SW480 (cell line): ENCODE measurements at regions not wholly inside any gene's neighbourhood (a gene's known extent, or its start where the extent isn't known, plus 50 kb on each side); places are given as distances from the start of the nearest gene placed in this dataset.
"Not testable (repeated sequence)": the region's sequence is repeated elsewhere in the genome, so short reads cannot be mapped to it uniquely, and the experiment has no call there.

Source experiments
- DNase-seq: peaks from one replicate; pipeline ENCODE4 v3.0.0-alpha.2; 2016; ENCODE audit warnings: low spot score

DNA sequence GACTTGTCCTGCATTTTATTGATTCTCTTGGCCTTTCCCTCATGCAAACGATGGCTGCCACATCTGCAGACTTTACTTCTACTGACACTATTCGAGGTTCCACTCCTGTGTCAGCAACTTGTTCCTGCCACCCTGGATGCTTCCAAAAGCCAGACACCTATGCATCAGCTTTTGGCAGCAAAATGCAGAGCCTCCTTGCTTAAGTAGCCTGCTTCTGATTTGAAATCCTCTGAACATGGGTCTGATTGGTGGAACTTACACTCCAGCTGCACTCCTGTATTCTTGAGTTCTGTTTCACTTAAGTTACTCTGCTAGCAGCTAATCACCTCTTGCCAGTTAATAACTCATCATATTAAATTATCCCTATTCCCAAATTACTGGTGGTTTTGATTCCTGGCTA, 152.1 kb upstream of the FMN2 start:
- no peak for DNase-seq

- no peak for DNase-seq
Measured at GRCh38 chr1:239943761-239944160, 147.9 kb upstream of the FMN2 start.

DNA sequence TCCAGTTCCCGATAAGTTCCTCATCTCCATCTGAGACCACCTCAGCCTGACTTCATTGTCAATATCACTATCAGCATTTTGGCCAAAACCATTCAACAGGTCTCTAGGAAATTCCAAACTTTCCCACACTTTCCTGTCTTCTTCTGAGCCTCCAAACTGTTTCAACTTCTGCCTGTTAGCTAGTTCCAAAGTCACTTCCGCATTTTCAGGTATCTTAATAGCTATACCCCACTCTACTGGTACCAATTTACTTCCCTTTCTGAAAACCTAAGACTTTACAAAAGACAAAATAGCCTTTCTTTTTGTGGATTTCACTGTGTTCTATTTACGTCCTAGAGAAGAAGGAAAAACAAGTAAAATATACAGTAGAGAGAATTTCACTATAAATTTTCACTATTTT, 147.0 kb upstream of the FMN2 start:
- no peak for DNase-seq

- no peak for DNase-seq
Measured at GRCh38 chr1:239947801-239948200, 143.9 kb upstream of the FMN2 start.

- peak; percentile 58 for DNase-seq
Measured at GRCh38 chr1:239951511-239952140, 140.1 kb upstream of the FMN2 start.

DNA sequence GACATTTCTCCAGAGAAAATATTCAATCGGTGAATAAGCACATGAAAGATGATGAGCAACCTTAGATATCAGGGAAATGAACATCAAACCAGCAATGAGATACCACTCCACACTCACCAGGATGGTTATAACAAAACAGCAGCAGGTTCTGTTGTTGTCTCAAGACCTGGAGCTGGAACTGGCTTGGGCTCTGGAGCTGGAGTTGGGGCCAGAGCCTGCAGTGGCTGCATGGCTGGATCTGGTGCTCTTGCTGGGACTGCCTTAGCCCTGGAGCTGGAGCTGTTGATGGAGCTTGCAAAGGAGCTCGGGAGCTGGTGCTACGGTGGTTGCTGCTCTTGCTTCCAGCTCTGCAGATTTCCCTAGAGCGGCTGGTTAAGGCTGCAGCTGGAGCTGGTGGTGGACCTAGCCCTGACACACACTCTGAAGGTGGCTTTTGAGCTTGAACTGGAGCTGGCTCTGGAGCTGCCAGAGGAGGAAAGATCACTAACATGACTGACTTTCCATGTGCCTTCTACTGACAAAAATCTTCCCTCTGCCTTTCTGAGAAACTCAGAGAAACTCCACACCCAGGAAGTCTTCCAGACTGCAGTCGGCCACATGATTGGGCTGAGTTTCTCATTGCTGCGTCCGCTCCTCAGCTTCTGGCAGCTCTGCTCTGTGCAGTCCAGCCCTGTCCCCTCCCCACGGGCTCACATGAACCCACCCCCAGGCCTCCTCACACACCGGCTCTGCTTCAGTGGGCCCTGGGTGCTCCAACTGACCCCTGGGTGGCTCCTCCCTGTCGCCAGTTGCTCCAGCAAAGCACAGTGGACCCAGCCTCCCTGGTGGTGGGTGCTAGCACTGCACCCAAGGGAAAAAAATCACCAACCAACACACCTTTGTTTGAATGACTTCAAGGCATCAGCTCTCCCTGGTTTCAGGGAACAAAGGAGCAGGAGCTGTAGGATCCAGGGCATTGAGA, 139.1 kb upstream of the FMN2 start:
- DNase-seq = peak; percentile 11

GRCh38 chr1:239954836-239955235, 136.8 kb upstream of the FMN2 start:
- no peak for DNase-seq

GRCh38 chr1:239955431-239955830, 136.3 kb upstream of the FMN2 start:
- DNase-seq = no peak

- no peak for DNase-seq
Measured at GRCh38 chr1:239956263-239956662, 135.4 kb upstream of the FMN2 start.

DNA sequence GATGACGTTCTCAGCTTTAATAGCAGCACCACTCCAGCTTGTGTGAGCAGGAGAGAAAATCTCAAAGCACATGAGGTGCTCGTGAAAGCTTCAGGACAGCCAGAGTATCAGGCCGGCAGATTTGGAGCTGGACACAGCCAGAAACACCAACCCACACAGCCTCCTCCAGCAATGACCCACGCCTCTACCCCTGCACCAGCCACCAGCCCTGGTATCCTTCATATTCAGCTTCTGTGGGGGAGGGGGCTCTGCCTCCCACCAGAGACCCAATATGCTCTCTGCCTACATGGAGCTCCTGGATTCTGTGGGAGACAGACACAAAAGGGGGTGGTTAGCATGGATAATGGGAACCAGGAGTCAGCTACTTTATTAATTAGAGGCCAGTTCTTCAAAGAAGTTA, 133.6 kb upstream of the FMN2 start:
- no peak for DNase-seq

DNA sequence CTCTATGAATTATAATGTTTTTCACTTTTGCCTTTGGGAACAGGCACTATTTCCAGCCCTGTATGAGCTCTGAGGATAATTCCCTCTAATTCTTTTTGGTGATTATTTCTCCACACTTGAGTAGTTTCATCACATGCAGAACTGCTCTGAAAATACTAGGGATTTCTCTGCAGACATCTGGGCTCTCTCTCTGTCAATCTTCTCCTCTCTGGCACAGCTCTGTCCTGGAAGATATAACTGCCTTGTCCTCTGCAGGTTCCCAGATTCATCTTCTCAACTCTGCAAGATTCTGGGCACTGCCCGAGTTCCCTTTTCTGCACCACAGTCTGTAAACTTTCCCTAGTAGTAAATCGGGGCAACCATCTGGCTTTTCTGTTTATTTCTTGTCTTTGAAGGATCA, 131.3 kb upstream of the FMN2 start:
- no peak for DNase-seq

- no peak for DNase-seq
Measured at GRCh38 chr1:239963856-239964255, 127.8 kb upstream of the FMN2 start.

DNA sequence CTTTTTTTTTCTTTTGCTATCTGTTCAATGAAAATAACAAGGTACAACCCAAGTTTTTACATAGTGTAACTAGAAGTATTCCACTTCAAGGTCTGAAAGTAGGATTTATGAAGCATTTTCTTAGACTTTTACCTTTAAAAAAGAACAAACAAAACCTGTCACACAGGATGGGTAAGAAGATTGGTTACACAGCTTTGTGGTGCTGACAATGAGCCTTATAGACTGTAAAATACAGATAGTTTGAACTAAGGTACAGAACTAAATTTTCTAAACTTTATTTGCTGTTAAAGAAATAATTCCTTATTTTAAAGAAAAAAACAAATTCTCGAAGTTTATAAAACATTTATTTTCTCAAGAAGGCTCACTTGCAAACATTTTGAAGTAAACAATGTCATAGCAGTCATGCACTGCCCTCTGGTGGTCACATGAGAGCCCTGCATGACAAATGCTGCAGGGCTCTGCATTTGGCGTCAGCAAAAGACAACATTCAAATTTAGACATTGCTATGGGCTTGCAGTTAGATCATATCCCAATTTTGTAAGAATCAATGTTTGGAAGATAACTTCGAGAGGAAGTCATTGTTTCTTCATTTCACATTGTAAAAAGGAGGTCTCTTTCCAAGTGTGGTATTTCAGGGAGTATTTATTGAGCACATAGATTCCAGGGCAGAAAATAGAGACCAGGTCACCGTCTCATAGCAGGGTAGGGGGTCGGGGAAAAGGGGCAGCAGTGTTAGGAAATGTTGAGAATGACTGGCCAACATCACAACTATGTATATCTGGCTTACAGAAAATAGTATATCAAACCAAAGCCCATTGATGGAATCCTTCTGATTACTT, 115.3 kb upstream of the FMN2 start:
- peak; percentile 44 for DNase-seq

DNA sequence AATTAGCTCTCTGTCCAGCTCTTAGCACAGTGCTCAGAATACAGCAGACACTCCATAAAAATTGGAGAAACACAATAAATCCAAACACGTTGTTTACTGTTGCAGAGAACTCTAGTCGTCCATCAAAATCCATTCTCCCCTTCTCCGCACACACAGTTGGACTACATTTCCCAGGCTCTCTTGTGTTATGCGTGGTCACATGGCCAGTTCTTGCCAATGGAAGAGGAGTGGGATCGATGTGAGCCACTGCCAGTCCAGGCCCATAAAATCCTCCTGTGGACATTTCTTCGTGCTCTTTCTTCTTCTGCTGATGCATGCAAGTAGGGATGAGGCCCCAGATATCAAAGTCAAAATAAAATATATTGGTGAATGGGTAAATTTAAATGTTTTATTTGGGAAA, 114.3 kb upstream of the FMN2 start:
- DNase-seq = no peak

DNA sequence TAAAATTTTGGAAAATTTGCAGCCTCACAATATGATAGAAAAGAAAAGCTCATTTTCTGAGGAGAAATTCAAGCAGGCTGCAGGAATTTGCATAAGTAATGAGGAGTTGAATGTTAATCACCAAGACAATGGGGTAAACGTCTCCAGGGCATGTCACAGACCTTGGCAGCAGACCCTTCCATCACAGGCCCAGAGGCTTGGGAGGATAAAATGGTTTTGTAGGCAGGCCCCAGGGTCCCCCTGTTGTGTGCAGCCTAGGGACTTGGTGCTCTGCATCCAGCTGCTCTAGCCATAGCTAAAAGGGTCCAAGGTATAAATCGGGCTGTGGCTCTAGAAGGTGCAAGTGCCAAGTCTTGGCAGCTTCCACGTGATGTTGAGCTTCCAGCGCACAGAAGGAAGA, 112.2 kb upstream of the FMN2 start:
- DNase-seq = no peak

DNA sequence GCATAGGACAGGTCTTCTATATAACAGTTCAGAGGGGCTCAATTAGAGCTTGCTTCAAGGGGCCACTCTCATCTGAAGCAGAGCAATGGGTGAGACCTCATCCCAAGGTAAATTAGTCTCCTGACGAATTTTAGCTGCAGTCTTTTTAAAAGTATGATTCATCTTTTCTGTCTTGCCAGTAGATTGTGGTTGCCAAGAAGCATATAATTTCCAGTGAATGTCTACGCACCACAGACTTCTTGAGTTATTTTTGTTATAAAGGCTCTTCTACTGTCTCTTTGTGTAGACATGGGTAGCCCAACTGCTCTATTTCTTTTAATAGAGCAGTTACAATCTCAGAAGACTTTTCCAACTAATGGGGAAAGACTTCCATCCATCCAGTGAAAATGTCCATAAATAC, 108.9 kb upstream of the FMN2 start:
- no peak for DNase-seq

GRCh38 chr1:239985044-239985443, 106.6 kb upstream of the FMN2 start:
- DNase-seq = no peak

- peak; percentile 51 for DNase-seq
Measured at GRCh38 chr1:239987103-239987745, 104.5 kb upstream of the FMN2 start.

- no peak for DNase-seq
Measured at GRCh38 chr1:239989990-239990389, 101.7 kb upstream of the FMN2 start.

- not testable (repeated sequence) for DNase-seq
Measured at GRCh38 chr1:239992566-239992965, 99.1 kb upstream of the FMN2 start.

GRCh38 chr1:239993366-239993765, 98.3 kb upstream of the FMN2 start:
- DNase-seq = no peak

DNA sequence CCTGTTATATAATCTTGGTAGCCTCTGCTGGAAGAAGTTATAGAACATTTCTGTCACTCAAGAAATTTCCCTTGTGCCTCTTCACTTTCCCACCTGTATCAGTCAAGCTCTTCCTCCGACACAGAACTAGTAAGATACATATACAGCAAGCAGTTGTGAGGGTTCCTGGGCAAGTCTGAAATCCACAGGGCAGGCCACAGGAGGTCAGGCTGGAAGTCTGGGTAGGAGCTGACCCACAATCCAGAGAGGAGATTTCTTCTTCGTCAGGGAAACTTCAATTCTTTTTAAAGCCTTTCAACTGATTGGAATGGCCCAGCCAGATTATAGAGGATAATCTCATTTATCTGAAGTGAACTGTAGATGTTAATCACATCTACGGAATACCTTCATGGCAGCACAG, 96.4 kb upstream of the FMN2 start:
- no peak for DNase-seq
